ENCODE measurements at regions not wholly inside any gene's neighbourhood (a gene's known extent, or its start where the extent isn't known, plus 50 kb on each side); places are given as distances from the start of the nearest gene placed in this dataset.
"Not testable (repeated sequence)": the region's sequence is repeated elsewhere in the genome, so short reads cannot be mapped to it uniquely, and the experiment has no call there.

GRCh38 chr12:86660488-86661147 lies 404.4 kb upstream of the MGAT4C start:
- no peak for DNase-seq

- DNase-seq = no peak
Measured at GRCh38 chr12:86659985-86660384, 403.8 kb upstream of the MGAT4C start.

GRCh38 chr12:86658303-86658702 lies 402.1 kb upstream of the MGAT4C start:
- no peak for DNase-seq

GRCh38 chr12:86647800-86648199 lies 391.6 kb upstream of the MGAT4C start:
- no peak for DNase-seq

GRCh38 chr12:86634456-86635410 lies 378.5 kb upstream of the MGAT4C start:
- DNase-seq = no peak

- DNase-seq = no peak
Measured at GRCh38 chr12:86627001-86627400, 370.8 kb upstream of the MGAT4C start.

- no peak for DNase-seq
Measured at GRCh38 chr12:86623267-86623666, 367.1 kb upstream of the MGAT4C start.

GRCh38 chr12:86621957-86622356 lies 365.8 kb upstream of the MGAT4C start:
- no peak for DNase-seq

GRCh38 chr12:86613311-86613710 lies 357.1 kb upstream of the MGAT4C start:
- DNase-seq = no peak

- DNase-seq = no peak
Measured at GRCh38 chr12:86608638-86609037, 352.4 kb upstream of the MGAT4C start.

GRCh38 chr12:86601550-86602308 lies 345.5 kb upstream of the MGAT4C start:
- no peak for DNase-seq

- DNase-seq = peak in 1 of 5 experiments; percentile 4
Measured at GRCh38 chr12:86600664-86601231, 344.6 kb upstream of the MGAT4C start.

GRCh38 chr12:86597431-86597830 lies 341.2 kb upstream of the MGAT4C start:
- DNase-seq = no peak

GRCh38 chr12:86590296-86590695 lies 334.1 kb upstream of the MGAT4C start:
- no peak for DNase-seq

GRCh38 chr12:86574143-86574542 lies 318.0 kb upstream of the MGAT4C start:
- DNase-seq = no peak

GRCh38 chr12:86572455-86572854 lies 316.3 kb upstream of the MGAT4C start:
- DNase-seq = no peak

- DNase-seq = no peak
Measured at GRCh38 chr12:86565038-86565437, 308.8 kb upstream of the MGAT4C start.

GRCh38 chr12:86555491-86555890 lies 299.3 kb upstream of the MGAT4C start:
- DNase-seq = not testable (repeated sequence)

- DNase-seq = no peak
Measured at GRCh38 chr12:86551146-86551571, 295.0 kb upstream of the MGAT4C start.

GRCh38 chr12:86550218-86551145 lies 294.3 kb upstream of the MGAT4C start:
- DNase-seq = no peak

- no peak for DNase-seq
Measured at GRCh38 chr12:86543716-86544115, 287.5 kb upstream of the MGAT4C start.

Data from T-helper 2 cell (primary cell).